WTC11 (cell line): ENCODE measurements at regions not wholly inside any gene's neighbourhood (a gene's known extent, or its start where the extent isn't known, plus 50 kb on each side); places are given as distances from the start of the nearest gene placed in this dataset.

Source experiments
- ATAC-seq: fragments of 200-7000 bp; cut with Tn5 transposase; 2 replicates; pipeline ENCODE4 v1.10.0; 2021; ENCODE audit warnings: mild to moderate bottlenecking, moderate library complexity
- CTCF ChIA-PET: fragments of 300-600 bp; sonication (Branson Sonifier 250); formaldehyde crosslinking; loops from one replicate; lab custom pipeline; 2021; ENCODE audit warnings: antibody characterized with exemption; lab: Charles Lee
- POLR2A ChIA-PET: fragments of 350-600 bp; sonication (Branson Sonifier 250); formaldehyde crosslinking; loops from one replicate; lab custom pipeline; 2021; ENCODE audit warnings: antibody characterized with exemption; lab: Charles Lee
- DNase-seq: peaks from one replicate; pipeline ENCODE4 v3.0.0; 2021; ENCODE audit warnings: low spot score
- H3K27ac Mint-ChIP-seq: 2 replicates; pipeline ENCODE4 v1.8.0; 2021; ENCODE audit warnings: mixed read lengths
- H3K27me3 Mint-ChIP-seq: 2 replicates; pipeline ENCODE4 v1.8.0; 2021; ENCODE audit warnings: low read depth, mild to moderate bottlenecking, moderate library complexity, mixed read lengths
- H3K36me3 Mint-ChIP-seq: 2 replicates; pipeline ENCODE4 v1.8.0; 2021; ENCODE audit warnings: mixed read lengths
- H3K4me1 Mint-ChIP-seq: 2 replicates; pipeline ENCODE4 v1.8.0; 2022; ENCODE audit warnings: mixed read lengths
- H3K4me3 Mint-ChIP-seq: 2 replicates; pipeline ENCODE4 v1.8.0; 2021; ENCODE audit warnings: mild to moderate bottlenecking, moderate library complexity, mixed read lengths
- H3K9me3 Mint-ChIP-seq: 2 replicates; pipeline ENCODE4 v1.8.0; 2021; ENCODE audit warnings: mixed read lengths
- EMX1 ChIP-seq: fragments of 250-450 bp; sonication (Bioruptor Pico); IDR thresholded peaks from 2 replicates; pipeline ENCODE4 v1.8.0; 2021; ENCODE audit warnings: mild to moderate bottlenecking
- FOXJ3 ChIP-seq: sonication (generic); formaldehyde crosslinking; IDR thresholded peaks from 2 replicates; pipeline ENCODE4 v1.9.0; 2021; ENCODE audit warnings: missing genetic modification reagents, mild to moderate bottlenecking, borderline replicate concordance
- GTF2I ChIP-seq: fragments of 250-450 bp; sonication (Bioruptor Pico); conservative IDR thresholded peaks from 2 replicates; pipeline ENCODE4 v1.4.0; 2021; ENCODE audit warnings: mild to moderate bottlenecking
- HMGA2 ChIP-seq: fragments of 250-450 bp; sonication (Bioruptor Pico); IDR thresholded peaks from 2 replicates; pipeline ENCODE4 v1.4.0; 2021; ENCODE audit warnings: mild to moderate bottlenecking, moderate library complexity
- MXD4 ChIP-seq: fragments of 250-450 bp; sonication (Bioruptor Pico); IDR thresholded peaks from 2 replicates; pipeline ENCODE4 v1.8.0; 2021; ENCODE audit warnings: mild to moderate bottlenecking, moderate library complexity, borderline replicate concordance
- MYBL2 ChIP-seq: sonication (generic); formaldehyde crosslinking; IDR thresholded peaks from 2 replicates; pipeline ENCODE4 v1.8.1; 2023; ENCODE audit warnings: mild to moderate bottlenecking, moderate library complexity, missing genetic modification reagents
- NFE2L1 ChIP-seq: sonication (generic); formaldehyde crosslinking; IDR thresholded peaks from 2 replicates; pipeline ENCODE4 v1.8.1; 2023; ENCODE audit warnings: missing genetic modification reagents
- NR2C2 ChIP-seq: sonication (generic); formaldehyde crosslinking; IDR thresholded peaks from 2 replicates; pipeline ENCODE4 v1.8.0; 2022; ENCODE audit warnings: mild to moderate bottlenecking, missing genetic modification reagents
- PRRX2 ChIP-seq: fragments of 250-450 bp; sonication (Bioruptor Pico); IDR thresholded peaks from 2 replicates; pipeline ENCODE4 v1.8.0; 2021; ENCODE audit warnings: mild to moderate bottlenecking
- RORB ChIP-seq: fragments of 250-450 bp; sonication (Bioruptor Pico); IDR thresholded peaks from 2 replicates; pipeline ENCODE4 v1.9.0; 2021; ENCODE audit warnings: mild to moderate bottlenecking
- SP1 ChIP-seq: sonication (generic); formaldehyde crosslinking; conservative IDR thresholded peaks from 2 replicates; pipeline ENCODE4 v1.8.1; 2022; ENCODE audit warnings: missing genetic modification reagents
- TP53 ChIP-seq: sonication (generic); formaldehyde crosslinking; IDR thresholded peaks from 2 replicates; pipeline ENCODE4 v1.8.1; 2023; ENCODE audit warnings: mild to moderate bottlenecking, missing genetic modification reagents
- ZNF232 ChIP-seq: sonication (generic); formaldehyde crosslinking; IDR thresholded peaks from 2 replicates; pipeline ENCODE4 v1.8.0; 2022; ENCODE audit warnings: mild to moderate bottlenecking, missing genetic modification reagents
- ZNF263 ChIP-seq: sonication (generic); formaldehyde crosslinking; IDR thresholded peaks from 2 replicates; pipeline ENCODE4 v1.8.1; 2022; ENCODE audit warnings: low read depth, mild to moderate bottlenecking, moderate library complexity, missing genetic modification reagents
- TF ChIP-seq, protein P1 (sequence below): fragments of 250-450 bp; sonication (Bioruptor Pico); IDR thresholded peaks from 2 replicates; pipeline ENCODE4 v1.9.0; 2021; ENCODE audit warnings: mild to moderate bottlenecking
- TF ChIP-seq, protein P2 (sequence below): sonication (generic); formaldehyde crosslinking; IDR thresholded peaks from 2 replicates; pipeline ENCODE4 v1.8.1; 2023; ENCODE audit warnings: mild to moderate bottlenecking, missing genetic modification reagents, moderate library complexity
- TF ChIP-seq, protein P3 (sequence below): sonication (generic); formaldehyde crosslinking; IDR thresholded peaks from 2 replicates; pipeline ENCODE4 v1.8.0; 2022; ENCODE audit warnings: mild to moderate bottlenecking, missing genetic modification reagents
- TF ChIP-seq, protein P4 (sequence below): sonication (generic); formaldehyde crosslinking; IDR thresholded peaks from 2 replicates; pipeline ENCODE4 v1.8.1; 2022; ENCODE audit warnings: missing genetic modification reagents, borderline replicate concordance

DNA sequence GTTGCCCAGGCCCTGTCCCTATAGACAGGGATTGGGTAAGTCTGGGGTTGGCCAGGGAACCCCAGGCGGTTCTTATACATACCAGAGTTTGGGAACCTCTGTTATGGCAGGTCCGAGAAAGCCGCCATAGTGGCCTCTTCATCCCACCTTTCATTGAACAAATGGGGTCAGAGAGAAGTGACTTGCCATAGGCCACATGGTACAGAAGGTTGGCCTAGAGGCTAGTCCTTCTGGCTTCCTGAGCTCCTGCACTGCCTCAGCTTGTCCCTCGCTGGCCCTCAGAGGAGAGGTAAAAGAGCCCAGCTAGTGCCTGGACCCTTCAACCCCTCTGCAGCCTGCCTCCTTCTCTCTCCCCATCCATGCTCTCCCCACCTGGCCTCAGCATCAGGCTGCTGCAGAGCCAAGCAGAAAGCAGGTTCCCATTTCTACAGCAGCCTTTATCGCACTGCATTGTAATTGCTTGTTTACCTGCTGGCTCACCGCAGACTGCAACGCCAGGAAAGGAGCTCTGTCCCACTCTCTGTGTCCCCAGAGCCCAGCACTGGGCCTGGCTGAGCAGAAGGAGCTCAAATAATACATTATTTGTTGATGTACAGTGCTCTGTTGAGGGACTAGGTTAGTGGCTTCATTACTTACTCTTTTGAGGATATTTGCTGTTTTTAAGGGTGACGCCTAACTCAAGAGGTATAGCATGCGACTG is 103.6 kb downstream of the TRIM29 start:
- peaks cover 13% of the 10 kb centered on the region for H3K27me3 Mint-ChIP-seq
- ChIA-PET CTCF (interaction anchor here (0.6 to 1.3 kb wide), 6 partner anchors 17 to 184 kb away, joined by 3 to 4 read pairs (median 4); no protein-coding TSS in a partner anchor), POLR2A (no interaction called here)
- H3K36me3 Mint-ChIP-seq, result peaks cover 20% of the 10 kb centered on the region
- H3K4me3 Mint-ChIP-seq, result no peak overlapping the region
- ATAC-seq, result no peak; the same call in 1 of the 2 replicates
- no peak for DNase-seq
- H3K4me1 Mint-ChIP-seq, result peaks cover 20% of the 10 kb centered on the region
- peaks cover 23% of the 10 kb centered on the region for H3K9me3 Mint-ChIP-seq
- no peak for TF ChIP-seq MXD4 (CRISPR knock-in tag)
- no peak for TF ChIP-seq RORB (CRISPR knock-in tag)
- no peak for TF ChIP-seq MYBL2 (CRISPR knock-in tag)
- TF ChIP-seq TP53 (CRISPR knock-in tag), result no peak
- TF ChIP-seq NFE2L1 (CRISPR knock-in tag), result no peak
- TF ChIP-seq, protein P1, sequence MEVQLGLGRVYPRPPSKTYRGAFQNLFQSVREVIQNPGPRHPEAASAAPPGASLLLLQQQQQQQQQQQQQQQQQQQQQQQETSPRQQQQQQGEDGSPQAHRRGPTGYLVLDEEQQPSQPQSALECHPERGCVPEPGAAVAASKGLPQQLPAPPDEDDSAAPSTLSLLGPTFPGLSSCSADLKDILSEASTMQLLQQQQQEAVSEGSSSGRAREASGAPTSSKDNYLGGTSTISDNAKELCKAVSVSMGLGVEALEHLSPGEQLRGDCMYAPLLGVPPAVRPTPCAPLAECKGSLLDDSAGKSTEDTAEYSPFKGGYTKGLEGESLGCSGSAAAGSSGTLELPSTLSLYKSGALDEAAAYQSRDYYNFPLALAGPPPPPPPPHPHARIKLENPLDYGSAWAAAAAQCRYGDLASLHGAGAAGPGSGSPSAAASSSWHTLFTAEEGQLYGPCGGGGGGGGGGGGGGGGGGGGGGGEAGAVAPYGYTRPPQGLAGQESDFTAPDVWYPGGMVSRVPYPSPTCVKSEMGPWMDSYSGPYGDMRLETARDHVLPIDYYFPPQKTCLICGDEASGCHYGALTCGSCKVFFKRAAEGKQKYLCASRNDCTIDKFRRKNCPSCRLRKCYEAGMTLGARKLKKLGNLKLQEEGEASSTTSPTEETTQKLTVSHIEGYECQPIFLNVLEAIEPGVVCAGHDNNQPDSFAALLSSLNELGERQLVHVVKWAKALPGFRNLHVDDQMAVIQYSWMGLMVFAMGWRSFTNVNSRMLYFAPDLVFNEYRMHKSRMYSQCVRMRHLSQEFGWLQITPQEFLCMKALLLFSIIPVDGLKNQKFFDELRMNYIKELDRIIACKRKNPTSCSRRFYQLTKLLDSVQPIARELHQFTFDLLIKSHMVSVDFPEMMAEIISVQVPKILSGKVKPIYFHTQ (CRISPR knock-in tag), result no peak
- TF ChIP-seq GTF2I (CRISPR knock-in tag), result no peak
- no peak for TF ChIP-seq SP1
- H3K27ac Mint-ChIP-seq, result no peak overlapping the region

DNA sequence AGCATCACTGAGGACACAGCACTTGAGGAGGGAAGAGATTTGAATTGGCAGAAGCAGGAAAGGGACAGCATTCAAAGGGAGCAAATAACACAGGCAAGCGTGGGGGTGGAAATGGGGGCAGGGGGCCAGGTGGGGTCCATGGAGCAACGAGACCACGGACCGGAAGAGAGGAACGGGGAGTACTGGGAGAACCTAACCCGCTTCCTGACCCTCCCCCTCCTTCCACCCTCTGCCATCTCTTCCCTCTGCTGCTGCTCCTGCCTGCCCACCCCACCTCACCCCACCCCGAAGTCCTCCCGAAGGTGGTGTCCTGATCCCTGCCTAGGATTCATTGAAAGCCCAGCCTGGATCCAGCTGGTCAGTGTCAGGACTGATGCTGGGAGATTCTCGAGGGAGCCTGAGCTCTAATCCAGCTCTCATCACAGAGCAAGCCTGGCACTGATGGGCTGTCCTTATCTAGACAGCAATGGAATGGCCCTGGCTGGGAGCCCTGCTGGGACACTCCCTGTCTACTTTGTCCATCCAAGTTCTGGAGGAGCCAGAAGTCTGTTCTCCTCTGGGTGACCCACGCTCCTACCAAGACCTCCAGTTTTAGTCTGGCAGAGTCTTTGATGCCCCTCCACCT is 105.0 kb downstream of the TRIM29 start:
- H3K27me3 Mint-ChIP-seq, result peaks cover 16% of the 10 kb centered on the region
- ATAC-seq (no peak), DNase-seq (no peak)
- CTCF ChIA-PET, result interaction anchor here (0.7 to 2.4 kb wide), 5 partner anchors 9 to 324 kb away, joined by 3 to 11 read pairs (median 7); no protein-coding TSS in a partner anchor
- TF ChIP-seq PRRX2 (CRISPR knock-in tag) (no peak), HMGA2 (CRISPR knock-in tag) (no peak), NR2C2 (CRISPR knock-in tag) (no peak)
- POLR2A ChIA-PET, result no interaction called here
- no peak overlapping the region for H3K4me3 Mint-ChIP-seq
- no peak overlapping the region for H3K27ac Mint-ChIP-seq
- H3K36me3 Mint-ChIP-seq, result peaks cover 20% of the 10 kb centered on the region
- H3K9me3 Mint-ChIP-seq, result peaks cover 22% of the 10 kb centered on the region
- H3K4me1 Mint-ChIP-seq, result peaks cover 20% of the 10 kb centered on the region

DNA sequence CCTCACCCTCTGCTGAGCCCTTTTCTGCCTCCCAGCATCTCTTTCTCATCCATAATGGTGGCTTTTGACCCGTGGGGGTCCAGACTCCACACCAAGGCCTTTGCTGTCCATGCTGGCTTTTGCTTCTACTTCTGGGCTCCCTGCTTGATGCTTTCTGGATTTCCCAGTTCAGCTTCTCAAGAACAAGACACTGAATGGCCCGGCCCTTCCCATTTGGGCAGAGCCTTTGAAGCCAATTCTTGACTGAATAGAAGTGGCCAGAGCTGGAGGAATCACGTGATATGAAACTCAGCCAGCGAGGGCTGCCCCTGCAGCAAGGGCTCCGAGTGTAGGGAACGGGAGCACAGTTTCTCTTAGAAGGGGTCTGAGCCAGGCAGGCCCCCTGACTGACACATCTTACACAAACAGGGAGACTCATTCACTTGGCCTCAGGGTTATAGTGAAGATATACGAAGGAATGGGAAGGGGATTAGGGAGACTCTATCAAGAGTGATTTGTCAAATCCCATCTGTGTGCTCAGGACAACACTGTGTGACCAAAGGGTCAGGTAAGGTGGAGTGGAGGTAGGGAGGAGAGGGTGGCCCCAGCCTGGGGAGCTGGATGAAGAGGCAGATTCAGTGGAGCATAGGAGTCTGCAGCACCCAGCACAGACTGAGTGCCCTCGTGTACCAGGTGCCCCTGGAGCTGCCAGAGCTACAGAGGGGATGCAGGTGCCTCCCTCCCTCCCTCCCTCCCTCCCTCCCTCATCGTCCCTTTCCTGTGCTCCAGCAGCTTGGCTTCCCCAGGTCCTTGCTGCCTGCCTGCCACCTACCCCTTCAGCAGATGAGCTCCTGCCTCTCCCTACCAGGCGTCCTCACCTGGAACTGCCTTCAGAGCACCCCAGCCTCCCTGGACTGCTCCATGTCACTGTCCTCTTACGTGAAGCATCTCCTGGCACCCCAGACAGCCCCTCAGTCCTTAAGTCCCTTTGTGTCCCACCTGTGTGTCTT is 106.0 kb downstream of the TRIM29 start:
- no peak for DNase-seq
- POLR2A ChIA-PET, result no interaction called here

More for the DNA sequence above, 106.0 kb downstream of the TRIM29 start:
- Mint-ChIP-seq H3K9me3 (peaks cover 12% of the 10 kb centered on the region), H3K36me3 (peaks cover 11% of the 10 kb centered on the region), H3K27me3 (peaks cover 16% of the 10 kb centered on the region), H3K4me1 (peaks cover 20% of the 10 kb centered on the region), H3K4me3 (no peak overlapping the region), H3K27ac (no peak overlapping the region)
- TF ChIP-seq, protein P2, sequence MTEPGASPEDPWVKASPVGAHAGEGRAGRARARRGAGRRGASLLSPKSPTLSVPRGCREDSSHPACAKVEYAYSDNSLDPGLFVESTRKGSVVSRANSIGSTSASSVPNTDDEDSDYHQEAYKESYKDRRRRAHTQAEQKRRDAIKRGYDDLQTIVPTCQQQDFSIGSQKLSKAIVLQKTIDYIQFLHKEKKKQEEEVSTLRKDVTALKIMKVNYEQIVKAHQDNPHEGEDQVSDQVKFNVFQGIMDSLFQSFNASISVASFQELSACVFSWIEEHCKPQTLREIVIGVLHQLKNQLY, result no peak
- TF ChIP-seq, protein P3, sequence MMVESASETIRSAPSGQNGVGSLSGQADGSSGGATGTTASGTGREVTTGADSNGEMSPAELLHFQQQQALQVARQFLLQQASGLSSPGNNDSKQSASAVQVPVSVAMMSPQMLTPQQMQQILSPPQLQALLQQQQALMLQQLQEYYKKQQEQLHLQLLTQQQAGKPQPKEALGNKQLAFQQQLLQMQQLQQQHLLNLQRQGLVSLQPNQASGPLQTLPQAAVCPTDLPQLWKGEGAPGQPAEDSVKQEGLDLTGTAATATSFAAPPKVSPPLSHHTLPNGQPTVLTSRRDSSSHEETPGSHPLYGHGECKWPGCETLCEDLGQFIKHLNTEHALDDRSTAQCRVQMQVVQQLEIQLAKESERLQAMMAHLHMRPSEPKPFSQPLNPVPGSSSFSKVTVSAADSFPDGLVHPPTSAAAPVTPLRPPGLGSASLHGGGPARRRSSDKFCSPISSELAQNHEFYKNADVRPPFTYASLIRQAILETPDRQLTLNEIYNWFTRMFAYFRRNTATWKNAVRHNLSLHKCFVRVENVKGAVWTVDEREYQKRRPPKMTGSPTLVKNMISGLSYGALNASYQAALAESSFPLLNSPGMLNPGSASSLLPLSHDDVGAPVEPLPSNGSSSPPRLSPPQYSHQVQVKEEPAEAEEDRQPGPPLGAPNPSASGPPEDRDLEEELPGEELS (CRISPR knock-in tag), result no peak
- TF ChIP-seq ZNF232 (CRISPR knock-in tag) (no peak), FOXJ3 (CRISPR knock-in tag) (no peak), ZNF263 (CRISPR knock-in tag) (no peak), EMX1 (CRISPR knock-in tag) (no peak)
- TF ChIP-seq, protein P4, sequence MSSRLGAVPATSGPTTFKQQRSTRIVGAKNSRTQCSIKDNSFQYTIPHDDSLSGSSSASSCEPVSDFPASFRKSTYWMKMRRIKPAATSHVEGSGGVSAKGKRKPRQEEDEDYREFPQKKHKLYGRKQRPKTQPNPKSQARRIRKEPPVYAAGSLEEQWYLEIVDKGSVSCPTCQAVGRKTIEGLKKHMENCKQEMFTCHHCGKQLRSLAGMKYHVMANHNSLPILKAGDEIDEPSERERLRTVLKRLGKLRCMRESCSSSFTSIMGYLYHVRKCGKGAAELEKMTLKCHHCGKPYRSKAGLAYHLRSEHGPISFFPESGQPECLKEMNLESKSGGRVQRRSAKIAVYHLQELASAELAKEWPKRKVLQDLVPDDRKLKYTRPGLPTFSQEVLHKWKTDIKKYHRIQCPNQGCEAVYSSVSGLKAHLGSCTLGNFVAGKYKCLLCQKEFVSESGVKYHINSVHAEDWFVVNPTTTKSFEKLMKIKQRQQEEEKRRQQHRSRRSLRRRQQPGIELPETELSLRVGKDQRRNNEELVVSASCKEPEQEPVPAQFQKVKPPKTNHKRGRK (CRISPR knock-in tag), result no peak
- ATAC-seq, result no peak
- CTCF ChIA-PET, result interaction anchor here (0.6 to 2.4 kb wide), 8 partner anchors 8 to 1238 kb away, joined by 3 to 11 read pairs (median 4); partner anchors contain the start of gene THY1
